ENCODE measurements at regions not wholly inside any gene's neighbourhood (a gene's known extent, or its start where the extent isn't known, plus 50 kb on each side); places are given as distances from the start of the nearest gene placed in this dataset.

GRCh38 chr4:144910723-144911122 lies 187.3 kb downstream of the ANAPC10 start:
- TF ChIP-seq, protein P1, sequence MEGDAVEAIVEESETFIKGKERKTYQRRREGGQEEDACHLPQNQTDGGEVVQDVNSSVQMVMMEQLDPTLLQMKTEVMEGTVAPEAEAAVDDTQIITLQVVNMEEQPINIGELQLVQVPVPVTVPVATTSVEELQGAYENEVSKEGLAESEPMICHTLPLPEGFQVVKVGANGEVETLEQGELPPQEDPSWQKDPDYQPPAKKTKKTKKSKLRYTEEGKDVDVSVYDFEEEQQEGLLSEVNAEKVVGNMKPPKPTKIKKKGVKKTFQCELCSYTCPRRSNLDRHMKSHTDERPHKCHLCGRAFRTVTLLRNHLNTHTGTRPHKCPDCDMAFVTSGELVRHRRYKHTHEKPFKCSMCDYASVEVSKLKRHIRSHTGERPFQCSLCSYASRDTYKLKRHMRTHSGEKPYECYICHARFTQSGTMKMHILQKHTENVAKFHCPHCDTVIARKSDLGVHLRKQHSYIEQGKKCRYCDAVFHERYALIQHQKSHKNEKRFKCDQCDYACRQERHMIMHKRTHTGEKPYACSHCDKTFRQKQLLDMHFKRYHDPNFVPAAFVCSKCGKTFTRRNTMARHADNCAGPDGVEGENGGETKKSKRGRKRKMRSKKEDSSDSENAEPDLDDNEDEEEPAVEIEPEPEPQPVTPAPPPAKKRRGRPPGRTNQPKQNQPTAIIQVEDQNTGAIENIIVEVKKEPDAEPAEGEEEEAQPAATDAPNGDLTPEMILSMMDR (IDR thresholded peaks at IDR 0.05; ENCODE audit: low read length): no peak
- TF ChIP-seq EZH2 (optimal IDR thresholded peaks at IDR 0.05; ENCODE audit: low read depth, low read length) (no peak), EZH2phosphoT487 (IDR thresholded peaks at IDR 0.05; ENCODE audit: low read length) (no peak)

All from MM.1S (cell line).